H4 (cell line): ENCODE measurements at regions not wholly inside any gene's neighbourhood (a gene's known extent, or its start where the extent isn't known, plus 50 kb on each side); places are given as distances from the start of the nearest gene placed in this dataset.
A peak's percentile ranks its signal among the peaks of the same experiment; 100 is the strongest.
"Not testable (repeated sequence)": the region's sequence is repeated elsewhere in the genome, so short reads cannot be mapped to it uniquely, and the experiment has no call there.

Source experiments
- DNase-seq: peaks from one replicate; pipeline ENCODE4 v3.0.0-alpha.2; 2015; ENCODE audit warnings: low spot score

- no peak for DNase-seq
These were observed 179.7 kb upstream of the ST6GALNAC5 start for GRCh38 chr1:76687307-76688175.

- DNase-seq: no peak
These were observed 176.5 kb upstream of the ST6GALNAC5 start for GRCh38 chr1:76690766-76691165.

GRCh38 chr1:76695535-76695934 is 171.7 kb upstream of the ST6GALNAC5 start:
- no peak for DNase-seq

- DNase-seq: no peak
These were observed 169.9 kb upstream of the ST6GALNAC5 start for GRCh38 chr1:76697361-76697760.

- DNase-seq: not testable (repeated sequence)
These were observed 167.6 kb upstream of the ST6GALNAC5 start for GRCh38 chr1:76699646-76700045.

GRCh38 chr1:76700200-76700599 is 167.1 kb upstream of the ST6GALNAC5 start:
- not testable (repeated sequence) for DNase-seq

GRCh38 chr1:76705560-76705959 is 161.7 kb upstream of the ST6GALNAC5 start:
- DNase-seq: no peak

- DNase-seq: no peak
These were observed 153.7 kb upstream of the ST6GALNAC5 start for GRCh38 chr1:76713535-76713934.

- DNase-seq: no peak
These were observed 151.8 kb upstream of the ST6GALNAC5 start for GRCh38 chr1:76715474-76715873.

- DNase-seq: no peak
These were observed 143.3 kb upstream of the ST6GALNAC5 start for GRCh38 chr1:76723949-76724348.

GRCh38 chr1:76724816-76725215 is 142.5 kb upstream of the ST6GALNAC5 start:
- DNase-seq: no peak

GRCh38 chr1:76725864-76726619 is 141.2 kb upstream of the ST6GALNAC5 start:
- no peak for DNase-seq

- DNase-seq: no peak
These were observed 139.8 kb upstream of the ST6GALNAC5 start for GRCh38 chr1:76727520-76727919.

GRCh38 chr1:76729142-76729541 is 138.1 kb upstream of the ST6GALNAC5 start:
- DNase-seq: no peak

- DNase-seq: no peak
These were observed 137.3 kb upstream of the ST6GALNAC5 start for GRCh38 chr1:76730027-76730426.

- DNase-seq: not testable (repeated sequence)
These were observed 128.9 kb upstream of the ST6GALNAC5 start for GRCh38 chr1:76738355-76738754.

- not testable (repeated sequence) for DNase-seq
These were observed 126.3 kb upstream of the ST6GALNAC5 start for GRCh38 chr1:76740956-76741355.

GRCh38 chr1:76744989-76745388 is 122.3 kb upstream of the ST6GALNAC5 start:
- DNase-seq: no peak

- no peak for DNase-seq
These were observed 121.1 kb upstream of the ST6GALNAC5 start for GRCh38 chr1:76746206-76746605.

- DNase-seq: no peak
These were observed 112.5 kb upstream of the ST6GALNAC5 start for GRCh38 chr1:76754730-76755129.

- no peak for DNase-seq
These were observed 108.0 kb upstream of the ST6GALNAC5 start for GRCh38 chr1:76759171-76759860.

- peak; percentile 44 for DNase-seq
These were observed 107.3 kb upstream of the ST6GALNAC5 start for GRCh38 chr1:76759950-76760349.
